ENCODE measurements at regions not wholly inside any gene's neighbourhood (a gene's known extent, or its start where the extent isn't known, plus 50 kb on each side); places are given as distances from the start of the nearest gene placed in this dataset.

DNA sequence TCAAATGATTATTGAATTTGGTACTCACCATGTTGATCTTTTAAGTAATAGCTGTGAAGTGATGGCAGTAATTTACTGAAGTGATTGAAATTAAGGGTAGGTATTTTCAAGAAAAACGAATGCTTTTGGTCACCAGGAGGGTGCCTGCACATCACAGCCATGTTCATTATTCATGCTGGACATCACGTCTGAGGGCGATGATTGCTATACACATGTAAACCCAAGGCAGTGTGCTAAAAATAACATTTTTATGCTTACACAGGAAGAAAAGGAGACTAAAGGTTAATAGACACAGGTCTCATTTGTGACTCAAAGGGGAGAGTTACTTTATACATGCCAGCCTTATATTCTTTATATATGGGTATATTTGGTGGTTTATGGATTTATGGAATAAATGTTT is 1146.0 kb downstream of the NLGN4X start:
- no peak for DNase-seq (ENCODE audit: low read depth)

DNA sequence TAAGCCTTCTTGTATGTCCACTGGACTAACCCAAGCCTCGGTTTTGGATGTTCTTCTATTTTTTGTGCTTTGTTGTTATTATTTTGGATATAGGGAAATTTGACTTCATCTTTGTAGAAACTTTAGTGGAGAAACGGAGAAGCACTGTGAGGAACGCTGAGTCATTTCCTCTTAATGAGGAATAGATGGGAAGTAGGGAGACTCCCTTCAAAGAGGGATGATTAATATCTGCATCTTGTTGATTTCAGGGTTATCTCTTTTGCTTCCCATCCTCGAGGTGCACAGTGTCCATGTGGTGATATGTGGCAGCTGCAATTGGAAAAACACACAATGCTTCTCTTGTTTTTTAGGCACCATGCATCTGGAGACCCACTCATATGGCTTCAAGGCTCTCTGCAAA is 1147.9 kb downstream of the NLGN4X start:
- DNase-seq (ENCODE audit: low read depth) = no peak

DNA sequence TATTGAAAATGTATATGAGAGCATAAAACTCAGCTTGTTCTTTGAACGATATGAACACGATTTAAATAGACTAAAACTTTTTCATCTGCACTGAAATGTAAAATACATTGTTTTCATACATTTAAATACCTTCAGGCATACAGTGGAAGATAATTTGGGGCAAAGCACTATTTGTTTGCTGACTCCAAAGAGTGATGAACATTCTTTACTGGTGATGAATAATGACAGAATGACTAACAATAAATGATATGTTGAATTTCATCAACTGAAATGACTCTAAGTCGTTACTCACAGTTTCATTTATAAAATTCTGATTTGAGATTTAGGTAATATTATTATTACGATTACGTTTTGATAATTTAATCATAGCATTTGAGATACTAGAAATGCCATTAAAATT is 1160.1 kb downstream of the NLGN4X start:
- DNase-seq (ENCODE audit: low read depth) = no peak

DNA sequence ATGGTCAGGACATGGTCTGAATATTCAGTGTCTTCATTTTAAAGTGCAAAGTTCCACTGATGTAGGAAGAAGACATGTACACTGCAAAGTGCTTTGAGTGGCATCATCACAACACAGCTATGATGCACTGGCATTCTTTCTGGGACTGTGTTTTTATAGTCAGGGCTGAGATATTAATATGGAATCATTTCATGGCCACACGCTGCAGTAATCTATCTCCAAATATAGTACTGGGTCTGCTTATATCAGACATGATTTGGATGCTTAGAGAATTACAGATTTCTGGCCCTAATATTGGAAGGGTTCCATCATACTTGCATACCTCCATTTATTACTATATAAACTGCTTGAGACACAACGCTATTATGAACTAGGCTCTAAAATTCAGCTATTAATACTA is 1170.9 kb downstream of the NLGN4X start:
- no peak for DNase-seq (ENCODE audit: low read depth)

DNA sequence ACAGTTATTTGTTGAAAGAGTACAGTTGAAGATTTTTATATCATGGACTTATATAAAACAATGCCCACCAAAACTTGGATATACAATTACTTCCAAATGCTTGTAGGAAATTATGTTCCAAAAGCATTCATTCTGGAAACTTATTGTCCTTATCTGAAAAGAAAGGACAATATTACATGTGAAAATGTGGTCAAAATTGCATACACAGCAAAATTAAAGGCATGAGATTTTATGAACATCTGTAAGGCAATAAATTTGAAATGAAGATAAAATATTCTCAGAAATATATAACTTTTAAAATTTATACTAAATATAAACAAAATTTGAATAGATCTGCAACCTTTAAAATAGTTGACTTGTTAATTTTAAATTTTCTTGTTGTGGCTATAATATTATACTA is 1173.8 kb downstream of the NLGN4X start:
- no peak for DNase-seq (ENCODE audit: low read depth)

DNA sequence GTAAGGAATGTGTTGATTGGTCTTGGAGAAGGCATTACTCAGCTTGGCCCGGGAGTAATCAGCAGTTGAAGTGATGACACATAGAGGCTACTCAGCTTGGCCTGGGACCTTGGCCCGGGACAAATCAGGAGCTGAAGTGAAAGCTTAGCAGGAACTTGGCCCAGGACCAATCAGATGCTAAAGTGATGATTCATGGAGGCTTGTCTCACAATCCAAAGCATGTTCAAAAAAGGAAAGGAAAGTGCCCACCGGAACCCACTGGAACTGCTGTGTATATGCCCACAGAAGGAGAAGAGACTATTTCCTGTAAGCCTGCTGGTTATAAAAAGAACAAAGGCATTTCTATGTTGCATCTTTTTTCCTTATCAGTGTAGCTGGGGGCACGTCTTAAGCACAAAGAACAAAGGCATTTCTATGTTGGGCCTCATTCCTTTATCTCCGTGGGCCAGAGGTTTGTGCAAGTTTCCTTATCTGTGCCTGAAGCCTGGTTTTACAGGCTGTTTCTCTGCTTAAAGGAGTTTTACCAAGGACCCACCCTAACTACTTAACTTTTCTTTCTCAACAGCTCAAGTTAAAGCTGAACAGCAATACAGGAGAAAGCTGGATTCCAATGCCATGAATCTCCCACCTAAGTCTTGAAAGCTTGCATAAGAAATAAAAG is 1176.7 kb downstream of the NLGN4X start:
- no peak for DNase-seq (ENCODE audit: low read depth)

DNA sequence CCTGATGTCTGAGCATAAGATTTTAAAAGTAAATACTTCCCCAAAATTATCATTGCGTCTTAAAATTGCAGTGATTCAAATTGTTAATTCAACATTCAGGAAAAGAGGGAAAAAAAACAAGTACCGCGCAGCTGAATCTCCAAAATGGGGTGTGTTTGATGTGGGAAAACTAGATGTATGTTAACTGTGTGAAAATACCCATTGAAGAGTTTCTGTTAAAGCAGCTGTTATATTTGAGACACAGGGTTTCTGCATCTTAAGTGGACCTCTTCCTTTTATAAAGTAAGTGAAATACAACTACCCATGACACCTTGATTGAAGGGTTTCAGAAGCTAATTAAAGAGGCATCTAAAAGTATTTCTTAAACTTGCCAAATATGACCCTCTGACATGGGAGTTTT is 1186.1 kb downstream of the NLGN4X start:
- DNase-seq (ENCODE audit: low read depth) = no peak

DNA sequence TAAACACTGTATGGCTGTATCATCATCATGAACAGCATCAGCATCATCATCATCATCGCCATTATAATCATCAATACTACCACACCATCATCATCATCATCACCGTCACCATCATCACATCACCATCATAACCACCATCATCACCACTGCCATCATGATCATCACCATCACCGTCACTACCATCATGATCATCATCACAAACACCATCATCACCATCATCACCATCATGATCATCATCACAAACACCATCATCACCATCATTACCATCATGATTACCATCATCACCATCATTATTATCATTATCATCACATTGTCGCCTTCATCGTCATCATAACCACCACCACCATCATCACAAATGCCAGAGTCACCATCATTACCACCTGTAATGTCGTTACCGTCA is 1196.9 kb downstream of the NLGN4X start:
- DNase-seq (ENCODE audit: low read depth) = no peak

DNA sequence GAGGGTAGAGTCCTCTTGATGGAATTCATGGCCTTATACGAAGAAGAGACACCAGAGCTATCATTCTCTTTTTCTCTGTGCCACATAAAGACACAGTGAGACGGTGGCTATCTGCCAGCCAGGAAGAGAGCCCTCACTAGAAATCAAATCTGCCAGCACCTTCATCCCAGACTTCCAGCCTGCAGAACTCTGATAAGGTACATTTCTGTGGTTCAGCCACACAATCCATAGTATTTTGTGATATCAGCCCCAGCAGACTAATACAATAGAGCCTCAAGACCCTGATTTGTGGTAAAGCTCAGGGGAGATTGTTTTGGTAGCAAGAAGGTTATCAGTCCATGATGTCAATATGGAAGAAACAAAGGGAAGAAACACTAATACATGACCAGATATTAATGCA is 1213.2 kb downstream of the NLGN4X start:
- DNase-seq (ENCODE audit: low read depth) = no peak

DNA sequence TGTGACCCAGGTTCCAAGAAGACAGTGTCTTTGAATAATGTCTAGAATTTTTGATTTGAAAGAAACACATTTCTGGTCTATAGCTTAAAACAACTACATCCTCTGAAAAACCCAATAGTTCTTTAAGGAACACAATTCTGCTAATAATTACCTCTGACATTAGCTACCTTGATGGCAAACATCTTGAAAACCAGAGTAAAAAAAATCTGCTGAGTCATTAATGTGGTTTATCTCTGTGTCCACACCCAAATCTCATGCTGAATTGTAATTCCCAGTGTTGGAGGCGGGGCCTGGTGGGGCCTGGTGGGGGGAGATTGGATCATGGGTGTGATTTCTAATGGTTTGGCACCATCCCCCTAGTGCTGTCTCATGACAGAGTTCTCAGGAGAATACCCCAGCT is 1233.8 kb downstream of the NLGN4X start:
- DNase-seq (ENCODE audit: low read depth) = no peak

DNA sequence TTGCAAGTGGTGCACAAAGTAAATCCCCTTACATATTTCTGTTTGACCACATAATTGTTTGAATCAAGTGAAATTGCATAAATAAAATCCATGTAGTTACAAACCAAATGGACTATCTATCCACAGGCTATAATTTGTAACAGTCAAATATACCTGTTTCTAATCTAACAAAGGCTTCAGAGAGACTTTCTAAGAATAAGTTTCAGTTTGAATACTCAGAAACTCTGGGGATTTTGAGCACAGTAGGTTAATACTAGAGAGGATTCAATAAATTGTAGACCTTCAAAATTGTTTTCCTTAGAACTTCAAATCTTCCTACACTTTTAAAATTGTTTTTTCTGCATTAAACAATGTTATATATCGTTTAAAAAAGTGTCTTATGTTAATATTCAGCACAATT is 1250.1 kb downstream of the NLGN4X start:
- DNase-seq (ENCODE audit: low read depth) = no peak

DNA sequence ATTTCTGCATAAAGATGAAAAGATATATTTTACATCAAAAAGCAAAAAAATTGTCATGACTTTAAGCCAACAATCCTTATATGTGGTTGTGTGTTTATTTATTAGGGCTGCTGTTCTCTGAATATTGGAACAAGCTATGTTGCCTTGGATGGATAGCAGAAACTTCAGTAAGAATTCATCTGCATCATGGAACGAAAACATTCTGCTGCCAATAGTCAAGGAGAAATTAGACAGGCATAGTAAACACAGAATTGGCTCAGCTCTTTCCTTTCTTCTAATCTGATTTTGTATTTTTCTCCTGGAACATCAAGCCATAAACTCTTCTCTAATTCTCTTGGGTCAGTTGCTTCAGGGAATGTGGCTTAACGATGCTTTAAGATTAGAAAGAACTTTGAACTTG is 1257.0 kb downstream of the NLGN4X start:
- no peak for DNase-seq (ENCODE audit: low read depth)

DNA sequence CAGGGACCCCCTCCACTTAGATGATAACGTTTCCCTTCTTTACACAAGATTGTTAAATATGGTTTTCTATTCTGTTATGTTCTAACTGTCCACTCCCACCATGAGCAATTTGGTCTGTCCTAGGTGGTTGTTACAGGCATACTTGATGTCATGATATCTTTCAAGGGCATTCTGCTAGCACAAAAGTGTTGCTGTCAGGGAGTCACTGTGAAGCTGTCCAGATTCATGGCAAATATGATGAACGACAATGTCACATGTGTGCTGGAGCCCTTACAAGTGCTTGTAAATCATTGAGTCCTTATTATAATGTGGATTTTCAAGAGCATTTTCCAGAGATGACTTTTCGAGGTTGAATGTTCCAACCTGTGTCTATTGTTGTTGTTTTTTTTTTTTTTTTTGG is 1250.7 kb upstream of the PRKX start:
- DNase-seq (ENCODE audit: low read depth) = no peak

DNA sequence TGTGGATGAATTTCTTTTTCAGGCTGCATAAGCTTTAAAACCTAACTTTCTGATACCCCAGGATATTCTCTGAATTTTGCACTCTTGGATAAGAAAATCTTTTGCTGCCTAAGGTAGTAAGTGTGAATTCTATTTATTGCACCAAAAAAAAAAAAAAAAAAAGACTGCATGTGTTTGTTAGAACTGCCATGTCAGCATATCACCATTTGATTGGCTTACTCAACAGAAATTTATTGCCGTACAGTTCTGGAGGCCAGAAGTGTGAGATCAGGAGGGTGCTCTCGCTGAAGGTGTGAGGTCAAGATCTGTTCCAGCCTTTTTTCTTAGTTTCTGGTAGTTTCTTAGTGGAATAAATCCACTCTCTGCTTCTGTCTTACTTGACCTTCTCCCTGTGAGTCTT is 1250.0 kb upstream of the PRKX start:
- DNase-seq (ENCODE audit: low read depth) = no peak

DNA sequence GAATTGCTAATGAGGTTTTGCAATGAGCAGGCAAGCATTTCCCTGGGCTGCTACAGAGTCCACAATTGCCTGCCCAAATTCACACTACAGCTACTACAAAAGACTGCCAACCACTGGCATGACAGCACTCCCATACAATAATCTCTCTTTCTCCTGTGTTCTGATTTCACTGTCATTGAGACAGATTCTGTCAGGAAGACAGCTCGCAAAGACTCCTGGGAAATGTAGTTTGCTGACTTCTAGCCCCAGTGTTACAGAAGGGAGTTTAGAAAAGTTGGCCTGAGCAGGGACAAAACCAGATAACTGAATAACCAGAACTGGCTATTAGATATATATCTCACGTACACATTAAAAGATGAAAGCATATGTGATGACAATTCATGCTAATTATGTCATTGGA is 1231.3 kb upstream of the PRKX start:
- DNase-seq (ENCODE audit: low read depth) = no peak

DNA sequence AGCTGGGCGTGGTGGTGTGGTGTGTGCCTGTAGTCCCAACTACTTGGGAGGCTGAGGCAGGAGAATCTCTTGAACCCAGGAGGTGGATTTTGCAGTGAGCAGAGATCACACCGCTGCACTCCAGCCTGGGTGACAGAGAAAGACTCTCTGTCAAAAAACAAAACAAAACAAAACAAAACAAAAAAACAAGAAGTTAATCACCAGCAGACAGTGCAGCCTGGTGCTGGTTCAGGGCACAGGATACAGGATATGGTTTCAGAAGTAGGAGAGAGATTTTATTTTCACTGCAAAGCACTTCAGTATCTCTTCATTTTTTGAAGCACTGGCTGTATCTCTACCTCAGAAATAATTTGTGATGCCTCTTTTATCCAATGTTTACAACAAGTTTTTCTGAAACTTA is 1222.9 kb upstream of the PRKX start:
- DNase-seq (ENCODE audit: low read depth) = no peak

DNA sequence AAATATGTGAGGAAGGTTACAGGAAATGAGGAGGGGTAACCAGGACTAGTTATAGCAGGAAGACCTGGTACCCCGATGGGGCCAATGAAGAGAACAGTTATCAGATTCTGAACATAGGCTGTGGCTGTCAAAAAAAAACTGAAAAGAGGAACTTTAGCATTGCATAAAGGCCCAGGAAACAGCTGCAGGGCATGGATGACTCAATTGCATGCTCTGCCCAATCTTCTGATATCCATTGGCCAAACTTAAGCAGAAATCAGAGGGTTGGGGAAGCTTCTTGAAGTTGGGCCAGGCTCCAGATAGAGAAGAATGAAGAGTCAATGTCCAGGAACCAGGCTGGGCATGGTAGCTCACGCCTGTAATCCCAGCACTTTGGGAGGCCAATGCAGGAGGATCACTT is 1222.4 kb upstream of the PRKX start:
- no peak for DNase-seq (ENCODE audit: low read depth)

DNA sequence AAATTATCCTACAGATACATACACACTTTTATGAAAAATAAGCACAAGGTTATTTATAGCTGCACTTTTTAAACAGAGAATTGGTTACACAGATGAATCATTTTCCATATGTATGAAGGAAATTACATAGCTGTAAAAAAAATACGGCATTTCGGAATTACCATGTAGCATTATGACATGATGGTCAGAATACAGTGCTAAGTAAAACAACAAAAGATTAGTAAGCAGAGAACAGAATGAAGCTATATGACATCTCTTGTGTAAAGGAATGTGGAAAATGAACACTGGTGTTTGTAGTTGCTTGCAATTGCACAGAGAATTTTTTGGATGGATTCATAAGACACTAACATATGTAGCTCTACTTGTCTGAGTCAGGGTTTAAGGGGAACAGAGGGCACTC is 1222.0 kb upstream of the PRKX start:
- DNase-seq (ENCODE audit: low read depth) = no peak

DNA sequence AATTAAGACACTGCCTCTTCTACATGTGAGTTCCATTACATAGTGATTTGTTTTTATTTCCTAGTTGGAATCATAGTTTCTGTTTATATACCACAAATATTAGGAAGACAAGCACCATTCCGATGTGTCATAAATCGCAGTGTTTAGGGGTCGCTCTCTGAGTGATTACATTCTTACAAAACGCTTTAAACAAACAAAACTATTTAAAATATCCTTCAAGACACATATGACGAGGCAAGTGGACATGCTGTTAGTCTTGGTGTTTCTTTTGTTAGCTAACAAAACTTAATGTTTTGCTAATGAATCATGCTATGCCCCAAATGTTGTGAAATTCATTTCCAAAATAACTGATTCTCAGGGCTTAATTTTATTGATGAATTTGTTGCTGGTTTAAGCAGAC is 1219.3 kb upstream of the PRKX start:
- DNase-seq (ENCODE audit: low read depth) = no peak

DNA sequence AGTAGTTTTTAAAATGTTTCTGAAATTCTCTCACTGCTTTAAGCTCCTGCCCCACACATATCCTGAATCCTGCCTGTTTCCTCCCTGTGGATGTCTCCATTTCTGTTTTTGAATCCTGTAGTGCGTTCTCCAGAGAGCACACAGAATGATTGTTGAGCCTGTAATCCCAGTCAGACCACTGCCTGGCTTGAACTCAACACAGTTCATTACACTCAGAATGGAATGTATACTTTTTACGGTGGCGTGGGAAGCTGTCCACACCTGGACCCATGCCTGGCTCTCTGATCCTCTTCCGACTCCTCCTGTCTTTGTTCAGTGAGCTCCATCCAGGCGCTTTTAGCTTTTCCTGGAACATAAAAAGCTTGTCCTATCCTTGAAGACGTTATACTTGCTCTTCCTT is 1217.0 kb upstream of the PRKX start:
- DNase-seq (ENCODE audit: low read depth) = no peak

DNA sequence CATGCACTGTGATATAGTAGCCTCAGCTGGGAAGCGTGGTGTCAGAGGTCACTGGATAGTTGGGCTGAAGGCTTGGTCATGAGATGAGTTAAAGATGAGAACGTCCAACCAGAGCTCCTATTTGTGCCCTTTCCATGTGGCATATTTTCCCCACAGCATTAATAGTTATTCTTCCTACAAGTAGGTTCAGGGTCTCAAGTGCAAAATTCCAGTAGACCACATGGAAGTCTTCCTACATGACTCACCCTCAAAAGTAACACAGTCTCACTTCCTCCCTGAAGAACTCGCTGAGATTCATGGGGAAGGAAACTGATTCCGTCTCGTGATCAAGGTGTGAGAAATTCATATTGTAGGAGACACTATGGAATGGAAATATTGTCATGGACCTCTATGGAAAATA is 1212.5 kb upstream of the PRKX start:
- no peak for DNase-seq (ENCODE audit: low read depth)

DNA sequence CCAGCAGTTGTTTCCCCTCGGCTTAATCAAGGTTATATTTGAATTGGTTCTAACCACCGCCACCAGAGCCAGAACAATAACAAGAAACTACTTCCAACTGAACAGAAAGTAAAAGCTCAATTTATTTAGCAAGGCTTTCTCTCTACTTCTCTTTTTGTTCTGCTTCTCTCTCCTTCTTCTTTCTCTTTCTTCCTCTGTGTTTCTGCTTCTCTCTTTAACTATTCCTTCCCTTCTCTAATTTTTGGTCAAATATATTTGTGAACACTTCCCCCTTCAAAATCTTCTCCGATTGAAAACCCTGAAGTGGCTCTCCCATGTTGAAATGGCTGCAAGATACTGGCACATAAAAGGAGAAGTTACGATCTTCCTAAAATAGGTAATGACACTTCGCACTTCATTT is 1195.9 kb upstream of the PRKX start:
- DNase-seq (ENCODE audit: low read depth) = no peak

DNA sequence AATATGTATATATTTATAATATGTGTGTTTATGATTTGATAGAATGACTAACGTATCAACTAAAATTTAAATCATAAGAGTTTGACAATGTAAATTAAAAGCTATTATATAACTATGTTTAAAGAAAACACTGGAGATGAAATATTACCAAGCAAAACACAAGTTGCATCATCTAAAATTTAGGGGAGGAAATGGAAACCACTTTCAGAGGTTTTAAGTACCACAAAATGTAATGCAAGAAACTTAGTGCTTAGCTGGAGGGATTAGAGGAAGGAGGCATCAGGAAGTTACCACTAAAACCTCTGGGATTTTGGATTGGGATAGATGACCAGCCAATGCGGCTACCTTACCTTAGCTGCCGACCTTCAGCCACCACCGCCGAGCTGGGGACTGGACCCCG is 1192.1 kb upstream of the PRKX start:
- no peak for DNase-seq (ENCODE audit: low read depth)

DNA sequence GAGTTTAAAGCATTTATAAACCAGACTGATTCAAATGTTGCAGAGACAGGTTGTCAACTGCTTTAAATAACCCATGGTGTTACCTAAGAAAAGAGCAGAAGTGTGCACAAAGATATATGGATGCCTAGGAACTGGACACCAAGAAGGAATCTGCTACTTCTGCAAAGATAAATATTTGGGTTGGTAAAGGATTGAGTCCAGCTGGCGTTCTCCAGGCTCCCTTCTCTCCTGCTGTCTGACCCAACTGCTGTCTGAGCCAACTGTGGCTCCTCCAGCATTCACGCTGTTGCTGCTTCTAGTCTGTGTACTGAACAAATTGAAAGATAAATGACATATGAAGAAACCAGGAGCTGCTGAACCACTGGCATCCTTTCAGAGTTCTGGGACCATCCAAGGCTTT is 1167.8 kb upstream of the PRKX start:
- no peak for DNase-seq (ENCODE audit: low read depth)

DNA sequence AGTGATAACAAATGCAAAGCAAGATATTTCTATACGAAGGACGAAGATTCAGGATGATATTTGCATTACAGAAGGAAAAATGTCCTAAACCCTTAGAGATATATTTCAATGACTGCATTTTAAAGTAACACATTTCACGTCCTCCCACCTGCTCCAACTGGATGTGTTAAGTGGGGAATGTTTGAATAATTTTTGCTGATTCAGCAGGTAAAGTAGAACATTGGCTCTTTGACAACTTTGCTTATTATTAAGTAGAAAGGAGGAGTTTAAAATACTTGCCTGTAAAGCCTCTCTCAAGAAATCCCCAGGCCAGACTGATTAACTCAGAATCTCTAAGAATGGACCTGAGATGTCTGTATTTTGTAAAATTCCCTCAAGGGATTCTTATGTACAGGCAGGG is 1165.2 kb upstream of the PRKX start:
- DNase-seq (ENCODE audit: low read depth) = no peak
